H9 (cell line): ENCODE measurements at regions not wholly inside any gene's neighbourhood (a gene's known extent, or its start where the extent isn't known, plus 50 kb on each side); places are given as distances from the start of the nearest gene placed in this dataset.

Experiments used
- DNase-seq: peaks from one replicate; pipeline ENCODE4 v3.0.0-alpha.2; 2017
- H2AFZ ChIP-seq: one replicate; pipeline ENCODE4 v1.6.1; 2013; ENCODE audit warnings: mild to moderate bottlenecking, low read length, control low read depth, moderate library complexity
- H2AK5ac ChIP-seq: 2 replicates; pipeline ENCODE4 v1.6.1; 2013; ENCODE audit warnings: low read length, control low read depth, mixed read lengths; ENCODE audit not compliant: insufficient read length
- H2BK120ac ChIP-seq: one replicate; pipeline ENCODE4 v1.6.1; 2013; ENCODE audit warnings: low read depth, mild to moderate bottlenecking, low read length, control low read depth, inconsistent platforms; ENCODE audit not compliant: poor library complexity, severe bottlenecking
- H2BK12ac ChIP-seq: 2 replicates; pipeline ENCODE4 v1.6.1; 2013; ENCODE audit warnings: low read length, control low read depth, mixed read lengths, low read depth; ENCODE audit not compliant: insufficient read length
- H2BK15ac ChIP-seq: 2 replicates; pipeline ENCODE4 v1.6.1; 2013; ENCODE audit warnings: low read depth, low read length, control low read depth
- H2BK20ac ChIP-seq: one replicate; pipeline ENCODE4 v1.6.1; 2013; ENCODE audit warnings: low read depth, mild to moderate bottlenecking, low read length, control low read depth, inconsistent platforms; ENCODE audit not compliant: poor library complexity, severe bottlenecking
- H2BK5ac ChIP-seq: 2 replicates; pipeline ENCODE4 v1.6.1; 2013; ENCODE audit warnings: low read length, control low read depth, mixed read lengths; ENCODE audit not compliant: insufficient read length
- H3K14ac ChIP-seq: 2 replicates; pipeline ENCODE4 v1.6.1; 2013; ENCODE audit warnings: low read length, control low read depth; ENCODE audit not compliant: insufficient read depth
- H3K18ac ChIP-seq: 2 replicates; pipeline ENCODE4 v1.6.1; 2013; ENCODE audit warnings: low read depth, mild to moderate bottlenecking, mixed read lengths, low read length, control low read depth; ENCODE audit not compliant: insufficient read length
- H3K23ac ChIP-seq: 2 replicates; pipeline ENCODE4 v1.6.1; 2013; ENCODE audit warnings: low read length, control low read depth, mixed read lengths, low read depth; ENCODE audit not compliant: insufficient read length
- H3K23me2 ChIP-seq: 2 replicates; pipeline ENCODE4 v1.6.1; 2013; ENCODE audit warnings: low read depth, mild to moderate bottlenecking, mixed read lengths, low read length, control low read depth; ENCODE audit not compliant: insufficient read length, poor library complexity, severe bottlenecking
- H3K27ac ChIP-seq: 2 replicates; pipeline ENCODE4 v1.5.1; 2013; ENCODE audit warnings: low read length, control low read depth, mixed read lengths, low read depth; ENCODE audit not compliant: insufficient read length
- H3K27me3 ChIP-seq: 2 replicates; pipeline ENCODE4 v1.6.1; 2013; ENCODE audit warnings: low read length, control low read depth, inconsistent platforms; ENCODE audit not compliant: insufficient read depth
- H3K4ac ChIP-seq: 2 replicates; pipeline ENCODE4 v1.6.1; 2013; ENCODE audit warnings: low read depth, mild to moderate bottlenecking, control low read depth, inconsistent platforms, low read length, moderate library complexity
- H3K4me1 ChIP-seq: 2 replicates; pipeline ENCODE4 v1.6.1; 2013; ENCODE audit warnings: low read length, control low read depth, inconsistent platforms; ENCODE audit not compliant: insufficient read depth
- H3K4me2 ChIP-seq: 2 replicates; pipeline ENCODE4 v1.6.1; 2013; ENCODE audit warnings: low read length, control low read depth, mixed read lengths; ENCODE audit not compliant: insufficient read length, insufficient read depth
- H3K56ac ChIP-seq: 2 replicates; pipeline ENCODE4 v1.6.1; 2013; ENCODE audit warnings: low read depth, mild to moderate bottlenecking, mixed read lengths, low read length, control low read depth; ENCODE audit not compliant: insufficient read length
- H3K79me1 ChIP-seq: 2 replicates; pipeline ENCODE4 v1.6.1; 2013; ENCODE audit warnings: low read depth, mild to moderate bottlenecking, moderate library complexity, low read length, control low read depth, inconsistent platforms; ENCODE audit not compliant: insufficient read depth, poor library complexity, severe bottlenecking
- H3K79me2 ChIP-seq: 2 replicates; pipeline ENCODE4 v1.6.1; 2013; ENCODE audit warnings: low read length, control low read depth, inconsistent platforms; ENCODE audit not compliant: insufficient read depth
- H3K9ac ChIP-seq: 2 replicates; pipeline ENCODE4 v1.6.1; 2013; ENCODE audit warnings: low read length, control low read depth, mixed read lengths; ENCODE audit not compliant: insufficient read length; ENCODE audit errors: extremely low read depth
- H3K9me3 ChIP-seq: one replicate; pipeline ENCODE4 v1.6.1; 2013; ENCODE audit warnings: low read depth, low read length, inconsistent platforms; ENCODE audit not compliant: control insufficient read depth
- H3T11ph ChIP-seq: one replicate; pipeline ENCODE4 v1.6.1; 2013; ENCODE audit warnings: mild to moderate bottlenecking, low read length, control low read depth, inconsistent platforms
- H4K20me1 ChIP-seq: one replicate; pipeline ENCODE4 v1.6.1; 2013; ENCODE audit not compliant: control insufficient read depth, insufficient read length, insufficient read depth
- H4K5ac ChIP-seq: 2 replicates; pipeline ENCODE4 v1.6.1; 2013; ENCODE audit warnings: low read depth, mild to moderate bottlenecking, mixed read lengths, low read length, control low read depth; ENCODE audit not compliant: insufficient read length
- H4K8ac ChIP-seq: replicated peaks from 2 replicates; pipeline ENCODE4 v1.6.1; 2013; ENCODE audit warnings: low read length, control low read depth, mixed read lengths, low read depth; ENCODE audit not compliant: insufficient read length
- H4K91ac ChIP-seq: 2 replicates; pipeline ENCODE4 v1.6.1; 2013; ENCODE audit warnings: low read depth, mild to moderate bottlenecking, moderate library complexity, mixed read lengths, low read length, control low read depth; ENCODE audit not compliant: insufficient read length
- H3K27ac Mint-ChIP-seq, 3 experiments: 2 replicates in 2 of 3; 3 replicates in 1 of 3; pipeline ENCODE4 v1.8.0; 2020 to 2021; ENCODE audit warnings: mixed read lengths in 3 of 3, mild to moderate bottlenecking in 1 of 3, moderate library complexity in 1 of 3
- H3K27me3 Mint-ChIP-seq: 2 replicates; pipeline ENCODE4 v1.8.0; 2021; ENCODE audit warnings: low read depth, mild to moderate bottlenecking, moderate library complexity, mixed read lengths
- H3K36me3 Mint-ChIP-seq, 3 experiments: 2 replicates in 2 of 3; 3 replicates in 1 of 3; pipeline ENCODE4 v1.8.0; 2020 to 2021; ENCODE audit warnings: low read depth in 3 of 3, mixed read lengths in 3 of 3; ENCODE audit not compliant: insufficient read depth in 1 of 3
- H3K4me1 Mint-ChIP-seq, 2 experiments: 2 replicates each; pipeline ENCODE4 v1.8.0; 2020; ENCODE audit warnings: mixed read lengths in 2 of 2
- H3K4me3 Mint-ChIP-seq, 2 experiments: 2 replicates in 1 of 2; 3 replicates in 1 of 2; pipeline ENCODE4 v1.8.0; 2020 to 2021; ENCODE audit warnings: mild to moderate bottlenecking in 2 of 2, mixed read lengths in 2 of 2, moderate library complexity in 1 of 2
- H3K9me3 Mint-ChIP-seq, 2 experiments: 2 replicates in 1 of 2; 3 replicates in 1 of 2; pipeline ENCODE4 v1.8.0; 2020; ENCODE audit warnings: mild to moderate bottlenecking in 2 of 2, mixed read lengths in 2 of 2, moderate library complexity in 1 of 2
- WGBS: extraction: QIAGEN DNeasy Blood & Tissue Kit; methylation state at CpG from one replicate; pipeline ENCODE4 v1.1.7; 2013; ENCODE audit warnings: missing lambda C conversion rate, low lambda C conversion rate, mixed read lengths; ENCODE audit not compliant: insufficient read length; ENCODE audit errors: extremely low coverage; 5-methylcytosine and 5-hydroxymethylcytosine counted together
- TF ChIP-seq, protein P1 (sequence below): fragments of 200-600 bp; sonication (generic); conservative IDR thresholded peaks from 3 replicates; pipeline ENCODE4 v1.8.0; 2021; ENCODE audit warnings: antibody characterized with exemption, mild to moderate bottlenecking

DNA sequence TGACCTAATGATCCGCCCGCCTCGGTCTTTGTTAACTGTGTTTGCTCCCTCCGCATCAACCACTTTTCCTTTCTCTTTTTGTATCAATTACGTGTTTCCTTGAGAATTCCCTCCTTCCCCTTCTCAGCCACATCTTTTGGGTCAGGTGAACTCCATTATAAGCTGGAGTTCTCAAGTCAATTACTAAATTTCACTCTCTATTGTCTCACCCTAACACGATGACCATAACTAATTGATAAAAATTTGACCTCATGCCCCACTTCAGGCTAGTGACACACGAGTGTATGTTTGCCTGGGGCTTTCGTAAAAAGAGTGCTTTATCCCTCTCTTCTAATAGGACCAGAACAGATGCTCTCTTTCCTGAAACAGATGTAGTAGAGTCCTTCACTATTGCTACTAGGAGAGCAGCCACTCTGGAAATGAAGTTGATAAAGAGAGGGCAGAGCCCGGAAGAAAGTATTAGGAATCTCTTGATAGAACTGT lies 403.6 kb upstream of the ANXA10 start:
- H2BK5ac ChIP-seq: no peak overlapping the region
- H4K91ac ChIP-seq: no peak overlapping the region
- H3K4me1 ChIP-seq: no peaks in the 10 kb centered on the region
- H2BK120ac ChIP-seq: no peak overlapping the region
- peak overlapping the region; percentile 98 for H2AFZ ChIP-seq
- no peaks in the 10 kb centered on the region for H3K27me3 Mint-ChIP-seq
- no peaks in the 10 kb centered on the region for H3K79me1 ChIP-seq
- no peak for DNase-seq
- TF ChIP-seq, protein P1, sequence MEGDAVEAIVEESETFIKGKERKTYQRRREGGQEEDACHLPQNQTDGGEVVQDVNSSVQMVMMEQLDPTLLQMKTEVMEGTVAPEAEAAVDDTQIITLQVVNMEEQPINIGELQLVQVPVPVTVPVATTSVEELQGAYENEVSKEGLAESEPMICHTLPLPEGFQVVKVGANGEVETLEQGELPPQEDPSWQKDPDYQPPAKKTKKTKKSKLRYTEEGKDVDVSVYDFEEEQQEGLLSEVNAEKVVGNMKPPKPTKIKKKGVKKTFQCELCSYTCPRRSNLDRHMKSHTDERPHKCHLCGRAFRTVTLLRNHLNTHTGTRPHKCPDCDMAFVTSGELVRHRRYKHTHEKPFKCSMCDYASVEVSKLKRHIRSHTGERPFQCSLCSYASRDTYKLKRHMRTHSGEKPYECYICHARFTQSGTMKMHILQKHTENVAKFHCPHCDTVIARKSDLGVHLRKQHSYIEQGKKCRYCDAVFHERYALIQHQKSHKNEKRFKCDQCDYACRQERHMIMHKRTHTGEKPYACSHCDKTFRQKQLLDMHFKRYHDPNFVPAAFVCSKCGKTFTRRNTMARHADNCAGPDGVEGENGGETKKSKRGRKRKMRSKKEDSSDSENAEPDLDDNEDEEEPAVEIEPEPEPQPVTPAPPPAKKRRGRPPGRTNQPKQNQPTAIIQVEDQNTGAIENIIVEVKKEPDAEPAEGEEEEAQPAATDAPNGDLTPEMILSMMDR: no peak
- H3K4me2 ChIP-seq: no peak overlapping the region
- H2AK5ac ChIP-seq: no peak overlapping the region
- H3K4me3 Mint-ChIP-seq: peak overlapping the region in 1 of 2 experiments; percentile 54; a peak in 2 of 5 replicates
- H3K9me3 ChIP-seq: no peaks in the 10 kb centered on the region
- no peak overlapping the region for H2BK15ac ChIP-seq
- no peaks in the 10 kb centered on the region for H3K27me3 ChIP-seq
- H3K27ac Mint-ChIP-seq: peak overlapping the region in 1 of 3 experiments; percentile 54; a peak in 1 of 7 replicates
- no peak overlapping the region for H2BK12ac ChIP-seq
- no peaks in the 10 kb centered on the region for H4K20me1 ChIP-seq
- no peak overlapping the region for H3K4ac ChIP-seq
- no peak overlapping the region for H3T11ph ChIP-seq
- H2BK20ac ChIP-seq: no peak overlapping the region
- H3K9me3 Mint-ChIP-seq: peaks cover 0 to 2% of the 10 kb centered on the region in 2 experiments; a peak in 1 of 5 replicates
- no peak overlapping the region for H3K14ac ChIP-seq
- no peaks in the 10 kb centered on the region for H3K23me2 ChIP-seq
- no CpG with 5 or more reads among the region's 9 CpGs for WGBS
- no peak overlapping the region for H4K5ac ChIP-seq
- no peak overlapping the region for H3K9ac ChIP-seq
- H3K18ac ChIP-seq: no peak overlapping the region
- H3K23ac ChIP-seq: no peak overlapping the region
- no peak overlapping the region for H4K8ac ChIP-seq
- peaks cover 0 to 7% of the 10 kb centered on the region in 2 experiments; a peak in 1 of 4 replicates for H3K4me1 Mint-ChIP-seq
- no peak overlapping the region for H3K56ac ChIP-seq
- no peak overlapping the region for H3K27ac ChIP-seq
- no peaks in the 10 kb centered on the region for H3K36me3 Mint-ChIP-seq
- H3K79me2 ChIP-seq: no peaks in the 10 kb centered on the region
